PC-9 (cell line): ENCODE measurements at regions not wholly inside any gene's neighbourhood (a gene's known extent, or its start where the extent isn't known, plus 50 kb on each side); places are given as distances from the start of the nearest gene placed in this dataset.
"Not testable (repeated sequence)": the region's sequence is repeated elsewhere in the genome, so short reads cannot be mapped to it uniquely, and the experiment has no call there.

ENCODE experiments used
- EZH2 ChIP-seq: fragments of 200-600 bp; sonication (generic); IDR thresholded peaks from 2 replicates; pipeline ENCODE4 v1.8.0; 2017; ENCODE audit warnings: antibody characterized with exemption, low read depth
- TF ChIP-seq, protein P1 (sequence below): fragments of 200-600 bp; sonication (generic); conservative IDR thresholded peaks from 2 replicates; pipeline ENCODE4 v1.6.1; 2017; ENCODE audit warnings: mixed run types, antibody characterized with exemption, mild to moderate bottlenecking, moderate library complexity

DNA sequence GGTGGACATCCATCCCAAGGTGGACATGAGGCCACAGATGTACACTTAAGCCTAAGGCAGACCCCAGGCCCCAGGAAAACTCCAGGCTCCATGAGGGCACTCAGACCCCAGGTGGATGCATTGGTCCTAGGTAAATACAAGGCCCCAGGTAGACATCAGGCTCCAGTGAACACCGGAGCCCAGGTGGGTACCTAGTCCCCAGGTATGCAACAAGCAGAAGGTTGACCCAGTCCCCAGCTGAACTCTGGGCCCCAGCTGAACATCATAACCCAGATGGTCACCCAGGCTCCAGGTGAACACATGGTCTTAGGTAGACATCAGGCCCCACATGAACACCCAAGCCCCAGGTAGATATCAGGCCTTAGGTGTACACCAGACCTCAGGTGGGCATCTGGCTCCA lies 1271.9 kb downstream of the FOXD4L5 start:
- TF ChIP-seq, protein P1, sequence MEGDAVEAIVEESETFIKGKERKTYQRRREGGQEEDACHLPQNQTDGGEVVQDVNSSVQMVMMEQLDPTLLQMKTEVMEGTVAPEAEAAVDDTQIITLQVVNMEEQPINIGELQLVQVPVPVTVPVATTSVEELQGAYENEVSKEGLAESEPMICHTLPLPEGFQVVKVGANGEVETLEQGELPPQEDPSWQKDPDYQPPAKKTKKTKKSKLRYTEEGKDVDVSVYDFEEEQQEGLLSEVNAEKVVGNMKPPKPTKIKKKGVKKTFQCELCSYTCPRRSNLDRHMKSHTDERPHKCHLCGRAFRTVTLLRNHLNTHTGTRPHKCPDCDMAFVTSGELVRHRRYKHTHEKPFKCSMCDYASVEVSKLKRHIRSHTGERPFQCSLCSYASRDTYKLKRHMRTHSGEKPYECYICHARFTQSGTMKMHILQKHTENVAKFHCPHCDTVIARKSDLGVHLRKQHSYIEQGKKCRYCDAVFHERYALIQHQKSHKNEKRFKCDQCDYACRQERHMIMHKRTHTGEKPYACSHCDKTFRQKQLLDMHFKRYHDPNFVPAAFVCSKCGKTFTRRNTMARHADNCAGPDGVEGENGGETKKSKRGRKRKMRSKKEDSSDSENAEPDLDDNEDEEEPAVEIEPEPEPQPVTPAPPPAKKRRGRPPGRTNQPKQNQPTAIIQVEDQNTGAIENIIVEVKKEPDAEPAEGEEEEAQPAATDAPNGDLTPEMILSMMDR: not testable (repeated sequence)
- not testable (repeated sequence) for TF ChIP-seq EZH2
